ENCODE measurements at regions not wholly inside any gene's neighbourhood (a gene's known extent, or its start where the extent isn't known, plus 50 kb on each side); places are given as distances from the start of the nearest gene placed in this dataset.

GRCh38 chr4:96465834-96466233, 625.9 kb downstream of the PDHA2 start:
- Histone ChIP-seq H3K27me3 (replicated peaks; ENCODE audit: control insufficient read depth, insufficient read depth, low read length) (no peaks in the 10 kb centered on the region), H3K36me3 (ENCODE audit: control insufficient read depth, insufficient read depth, low read length) (no peaks in the 10 kb centered on the region), H3K4me3 (replicated peaks; ENCODE audit: low read depth, low read length) (no peak overlapping the region)
- no peak for DNase-seq (ENCODE audit: extremely low read depth, insufficient read length)
- TF ChIP-seq CTCF (IDR thresholded peaks at IDR 0.05; ENCODE audit: insufficient read depth, low read length, poor library complexity, severe bottlenecking): no peak

GRCh38 chr4:96471956-96472867, 632.3 kb downstream of the PDHA2 start:
- Histone ChIP-seq H3K27me3 (replicated peaks; ENCODE audit: control insufficient read depth, insufficient read depth, low read length) (no peaks in the 10 kb centered on the region), H3K36me3 (ENCODE audit: control insufficient read depth, insufficient read depth, low read length) (no peaks in the 10 kb centered on the region), H3K4me3 (replicated peaks; ENCODE audit: low read depth, low read length) (no peak overlapping the region)
- DNase-seq (ENCODE audit: extremely low read depth, insufficient read length): no peak
- no peak for TF ChIP-seq CTCF (IDR thresholded peaks at IDR 0.05; ENCODE audit: insufficient read depth, low read length, poor library complexity, severe bottlenecking)

GRCh38 chr4:96473246-96473645, 633.4 kb downstream of the PDHA2 start:
- Histone ChIP-seq H3K4me3 (replicated peaks; ENCODE audit: low read depth, low read length) (no peak overlapping the region), H3K36me3 (ENCODE audit: control insufficient read depth, insufficient read depth, low read length) (no peaks in the 10 kb centered on the region), H3K27me3 (replicated peaks; ENCODE audit: control insufficient read depth, insufficient read depth, low read length) (no peaks in the 10 kb centered on the region)
- no peak for DNase-seq (ENCODE audit: extremely low read depth, insufficient read length)
- TF ChIP-seq CTCF (IDR thresholded peaks at IDR 0.05; ENCODE audit: insufficient read depth, low read length, poor library complexity, severe bottlenecking): no peak

- Histone ChIP-seq H3K27me3 (replicated peaks; ENCODE audit: control insufficient read depth, insufficient read depth, low read length) (no peaks in the 10 kb centered on the region), H3K4me3 (replicated peaks; ENCODE audit: low read depth, low read length) (no peak overlapping the region), H3K36me3 (ENCODE audit: control insufficient read depth, insufficient read depth, low read length) (no peaks in the 10 kb centered on the region)
- no peak for DNase-seq (ENCODE audit: extremely low read depth, insufficient read length)
- TF ChIP-seq CTCF (IDR thresholded peaks at IDR 0.05; ENCODE audit: insufficient read depth, low read length, poor library complexity, severe bottlenecking): no peak
These were observed 643.6 kb downstream of the PDHA2 start for GRCh38 chr4:96483308-96484030.

GRCh38 chr4:96486563-96486962, 646.7 kb downstream of the PDHA2 start:
- Histone ChIP-seq H3K4me3 (replicated peaks; ENCODE audit: low read depth, low read length) (no peak overlapping the region), H3K27me3 (replicated peaks; ENCODE audit: control insufficient read depth, insufficient read depth, low read length) (no peaks in the 10 kb centered on the region), H3K36me3 (ENCODE audit: control insufficient read depth, insufficient read depth, low read length) (no peaks in the 10 kb centered on the region)
- TF ChIP-seq CTCF (IDR thresholded peaks at IDR 0.05; ENCODE audit: insufficient read depth, low read length, poor library complexity, severe bottlenecking): no peak
- DNase-seq (ENCODE audit: extremely low read depth, insufficient read length): no peak

Data from GM06990 (cell line).